Islet precursor cell (in vitro differentiated cells): ENCODE measurements at regions not wholly inside any gene's neighbourhood (a gene's known extent, or its start where the extent isn't known, plus 50 kb on each side); places are given as distances from the start of the nearest gene placed in this dataset.
"Not testable (repeated sequence)": the region's sequence is repeated elsewhere in the genome, so short reads cannot be mapped to it uniquely, and the experiment has no call there.

Source experiments
- DNase-seq: peaks from one replicate; pipeline ENCODE4 v3.0.0-alpha.2; 2018

GRCh38 chr1:4227986-4228385 is 327.9 kb upstream of the C1orf174 start:
- peak; percentile 28 for DNase-seq

GRCh38 chr1:4253935-4254334 is 353.9 kb upstream of the C1orf174 start:
- DNase-seq: no peak

GRCh38 chr1:4256351-4256750 is 356.3 kb upstream of the C1orf174 start:
- no peak for DNase-seq

GRCh38 chr1:4258146-4258777 is 358.2 kb upstream of the C1orf174 start:
- DNase-seq: not testable (repeated sequence)

GRCh38 chr1:4261327-4261726 is 361.3 kb upstream of the C1orf174 start:
- DNase-seq: no peak

GRCh38 chr1:4262665-4263064 is 362.6 kb upstream of the C1orf174 start:
- DNase-seq: no peak

GRCh38 chr1:4263699-4264098 is 363.6 kb upstream of the C1orf174 start:
- no peak for DNase-seq

GRCh38 chr1:4265836-4266235 is 365.8 kb upstream of the C1orf174 start:
- DNase-seq: no peak

- DNase-seq: no peak
These were observed 367.5 kb upstream of the C1orf174 start for GRCh38 chr1:4267381-4268261.

GRCh38 chr1:4268262-4268888 is 368.3 kb upstream of the C1orf174 start:
- DNase-seq: no peak

- DNase-seq: no peak
These were observed 368.8 kb upstream of the C1orf174 start for GRCh38 chr1:4268889-4269284.

- no peak for DNase-seq
These were observed 369.3 kb upstream of the C1orf174 start for GRCh38 chr1:4269330-4269729.

- DNase-seq: no peak
These were observed 370.0 kb upstream of the C1orf174 start for GRCh38 chr1:4269952-4270570.

GRCh38 chr1:4270651-4271337 is 370.7 kb upstream of the C1orf174 start:
- no peak for DNase-seq

GRCh38 chr1:4271338-4271998 is 371.4 kb upstream of the C1orf174 start:
- DNase-seq: no peak

- DNase-seq: no peak
These were observed 372.5 kb upstream of the C1orf174 start for GRCh38 chr1:4272568-4272967.

GRCh38 chr1:4273243-4273642 is 373.2 kb upstream of the C1orf174 start:
- DNase-seq: no peak

- no peak for DNase-seq
These were observed 373.7 kb upstream of the C1orf174 start for GRCh38 chr1:4273747-4274146.

GRCh38 chr1:4275083-4275482 is 375.0 kb upstream of the C1orf174 start:
- DNase-seq: no peak

GRCh38 chr1:4276238-4276637 is 376.2 kb upstream of the C1orf174 start:
- no peak for DNase-seq

GRCh38 chr1:4277598-4277997 is 376.8 kb upstream of the AJAP1 start:
- DNase-seq: no peak

GRCh38 chr1:4284976-4285375 is 369.4 kb upstream of the AJAP1 start:
- DNase-seq: no peak
